ENCODE measurements at regions not wholly inside any gene's neighbourhood (a gene's known extent, or its start where the extent isn't known, plus 50 kb on each side); places are given as distances from the start of the nearest gene placed in this dataset.
A peak's percentile ranks its signal among the peaks of the same experiment; 100 is the strongest.
"Not testable (repeated sequence)": the region's sequence is repeated elsewhere in the genome, so short reads cannot be mapped to it uniquely, and the experiment has no call there.

GRCh38 chrX:77076896-77077295 is 370.3 kb upstream of the FGF16 start:
- no peak for TF ChIP-seq CTCF (IDR thresholded peaks at IDR 0.05; ENCODE audit: insufficient read depth, low read length)
- H3K4me3 ChIP-seq (ENCODE audit: low read depth, low read length) = no peak overlapping the region
- no peak for DNase-seq (ENCODE audit: low read depth)

GRCh38 chrX:77081237-77081636 is 366.0 kb upstream of the FGF16 start:
- H3K4me3 ChIP-seq (ENCODE audit: low read depth, low read length); DNase-seq (ENCODE audit: low read depth): not testable (repeated sequence)

- no peak overlapping the region for H3K4me3 ChIP-seq (ENCODE audit: low read depth, low read length)
- TF ChIP-seq CTCF (IDR thresholded peaks at IDR 0.05; ENCODE audit: insufficient read depth, low read length) = no peak
- DNase-seq (ENCODE audit: low read depth) = no peak
Observed at GRCh38 chrX:77085372-77085771, 361.8 kb upstream of the FGF16 start.

- TF ChIP-seq CTCF (IDR thresholded peaks at IDR 0.05; ENCODE audit: insufficient read depth, low read length) = no peak
- peak; percentile 83 for DNase-seq (ENCODE audit: low read depth)
- no peak overlapping the region for H3K4me3 ChIP-seq (ENCODE audit: low read depth, low read length)
Observed at GRCh38 chrX:77087529-77088169, 359.5 kb upstream of the FGF16 start.

- H3K4me3 ChIP-seq (ENCODE audit: low read depth, low read length) = no peak overlapping the region
- no peak for TF ChIP-seq CTCF (IDR thresholded peaks at IDR 0.05; ENCODE audit: insufficient read depth, low read length)
- no peak for DNase-seq (ENCODE audit: low read depth)
Observed at GRCh38 chrX:77088233-77088632, 359.0 kb upstream of the FGF16 start.

GRCh38 chrX:77114501-77114900 is 332.7 kb upstream of the FGF16 start:
- no peak for DNase-seq (ENCODE audit: low read depth)
- H3K4me3 ChIP-seq (ENCODE audit: low read depth, low read length) = no peak overlapping the region
- no peak for TF ChIP-seq CTCF (IDR thresholded peaks at IDR 0.05; ENCODE audit: insufficient read depth, low read length)

- no peak overlapping the region for H3K4me3 ChIP-seq (ENCODE audit: low read depth, low read length)
- no peak for DNase-seq (ENCODE audit: low read depth)
- TF ChIP-seq CTCF (IDR thresholded peaks at IDR 0.05; ENCODE audit: insufficient read depth, low read length) = no peak
Observed at GRCh38 chrX:77118686-77119085, 328.5 kb upstream of the FGF16 start.
